Nephron progenitor cell (in vitro differentiated cells): ENCODE measurements at regions not wholly inside any gene's neighbourhood (a gene's known extent, or its start where the extent isn't known, plus 50 kb on each side); places are given as distances from the start of the nearest gene placed in this dataset.

ENCODE experiments used
- DNase-seq: peaks from one replicate; pipeline ENCODE4 v3.0.0; 2021
- H3K27ac Mint-ChIP-seq: 2 replicates; pipeline ENCODE4 v1.8.0; 2021; ENCODE audit warnings: mild to moderate bottlenecking, moderate library complexity, mixed read lengths
- H3K27me3 Mint-ChIP-seq: 2 replicates; pipeline ENCODE4 v1.8.0; 2021; ENCODE audit warnings: mild to moderate bottlenecking, low read depth, mixed read lengths; ENCODE audit not compliant: poor library complexity
- H3K36me3 Mint-ChIP-seq: 2 replicates; pipeline ENCODE4 v1.8.0; 2021; ENCODE audit warnings: low read depth, mixed read lengths
- H3K4me1 Mint-ChIP-seq: 2 replicates; pipeline ENCODE4 v1.8.0; 2021; ENCODE audit warnings: mixed read lengths
- H3K4me3 Mint-ChIP-seq: 2 replicates; pipeline ENCODE4 v1.8.0; 2021; ENCODE audit warnings: mild to moderate bottlenecking, moderate library complexity, mixed read lengths
- H3K9me3 Mint-ChIP-seq: 2 replicates; pipeline ENCODE4 v1.8.0; 2021; ENCODE audit warnings: mild to moderate bottlenecking, moderate library complexity, mixed read lengths
- CTCF ChIP-seq: fragments of 200-600 bp; sonication (generic); IDR thresholded peaks from 2 replicates; pipeline ENCODE4 v1.5.0; 2021; ENCODE audit warnings: antibody characterized with exemption

- Mint-ChIP-seq H3K4me1 (no peaks in the 10 kb centered on the region), H3K36me3 (no peaks in the 10 kb centered on the region), H3K9me3 (no peaks in the 10 kb centered on the region), H3K27me3 (no peaks in the 10 kb centered on the region), H3K27ac (no peak overlapping the region), H3K4me3 (no peak overlapping the region)
- no peak for DNase-seq
- TF ChIP-seq CTCF: no peak
These were observed 606.0 kb downstream of the KCTD8 start for GRCh38 chr4:43842594-43842993.

- Mint-ChIP-seq H3K4me3 (no peak overlapping the region), H3K4me1 (no peaks in the 10 kb centered on the region), H3K27me3 (no peaks in the 10 kb centered on the region), H3K36me3 (no peaks in the 10 kb centered on the region), H3K9me3 (no peaks in the 10 kb centered on the region), H3K27ac (no peak overlapping the region)
- no peak for TF ChIP-seq CTCF
- no peak for DNase-seq
These were observed 605.1 kb downstream of the KCTD8 start for GRCh38 chr4:43843501-43843900.

- Mint-ChIP-seq H3K27me3 (peaks cover 3% of the 10 kb centered on the region), H3K9me3 (no peaks in the 10 kb centered on the region), H3K4me3 (no peak overlapping the region), H3K36me3 (no peaks in the 10 kb centered on the region), H3K4me1 (no peaks in the 10 kb centered on the region), H3K27ac (no peak overlapping the region)
- DNase-seq: no peak
- no peak for TF ChIP-seq CTCF
These were observed 602.5 kb downstream of the KCTD8 start for GRCh38 chr4:43846111-43846587.

- peaks cover 3% of the 10 kb centered on the region for H3K27me3 Mint-ChIP-seq
- peaks cover 5% of the 10 kb centered on the region for H3K9me3 Mint-ChIP-seq
- H3K4me3 Mint-ChIP-seq: no peak overlapping the region
- DNase-seq: no peak
- H3K4me1 Mint-ChIP-seq: no peaks in the 10 kb centered on the region
- TF ChIP-seq CTCF: no peak
- H3K36me3 Mint-ChIP-seq: no peaks in the 10 kb centered on the region
- peak overlapping the region; percentile 13 for H3K27ac Mint-ChIP-seq
These were observed 594.9 kb downstream of the KCTD8 start for GRCh38 chr4:43853565-43854264.

- Mint-ChIP-seq H3K27ac (no peak overlapping the region), H3K4me1 (no peaks in the 10 kb centered on the region), H3K4me3 (no peak overlapping the region), H3K27me3 (no peaks in the 10 kb centered on the region), H3K9me3 (peaks cover 5% of the 10 kb centered on the region), H3K36me3 (no peaks in the 10 kb centered on the region)
- TF ChIP-seq CTCF: no peak
- DNase-seq: no peak
These were observed 593.3 kb downstream of the KCTD8 start for GRCh38 chr4:43855283-43855682.

GRCh38 chr4:43864616-43865146, 583.9 kb downstream of the KCTD8 start:
- H3K36me3 Mint-ChIP-seq: no peaks in the 10 kb centered on the region
- no peak overlapping the region for H3K4me3 Mint-ChIP-seq
- no peaks in the 10 kb centered on the region for H3K4me1 Mint-ChIP-seq
- no peak for TF ChIP-seq CTCF
- H3K27me3 Mint-ChIP-seq: no peaks in the 10 kb centered on the region
- H3K9me3 Mint-ChIP-seq: no peaks in the 10 kb centered on the region
- DNase-seq: no peak
- no peak overlapping the region for H3K27ac Mint-ChIP-seq
